NT2/D1 (cell line): ENCODE measurements at regions not wholly inside any gene's neighbourhood (a gene's known extent, or its start where the extent isn't known, plus 50 kb on each side); places are given as distances from the start of the nearest gene placed in this dataset.

Source experiments
- SUZ12 ChIP-seq: IDR thresholded peaks from 2 replicates; pipeline ENCODE4 v1.6.1; 2011; ENCODE audit not compliant: insufficient read length, insufficient read depth; ENCODE audit errors: extremely low read depth
- YY1 ChIP-seq: IDR thresholded peaks from 2 replicates; pipeline ENCODE4 v1.6.1; 2011; ENCODE audit not compliant: insufficient read length, insufficient read depth
- ZNF274 ChIP-seq: IDR thresholded peaks from 2 replicates; pipeline ENCODE4 v1.6.1; 2011; ENCODE audit warnings: mild to moderate bottlenecking, low read depth, low read length

DNA sequence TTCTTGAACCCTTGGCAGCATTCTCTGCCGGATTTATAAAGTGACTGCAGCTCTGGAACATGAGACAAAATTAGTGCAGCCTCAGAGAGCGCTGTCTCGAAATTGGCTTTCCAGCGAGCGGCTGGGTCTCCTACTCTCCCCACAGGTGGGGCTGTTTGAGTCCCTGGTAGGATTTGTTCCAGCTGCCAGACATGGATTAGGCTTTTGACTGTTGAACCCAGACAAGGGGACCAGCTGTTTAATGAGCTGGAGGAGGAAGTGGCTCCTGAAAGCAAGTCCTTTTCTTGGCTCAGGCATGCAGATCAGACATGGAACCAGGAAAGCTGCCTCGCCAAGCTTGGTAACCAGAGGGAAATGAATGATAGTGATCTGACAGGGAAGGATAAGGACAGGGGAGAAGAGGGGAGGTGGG, 69.6 kb downstream of the UBIAD1 start:
- TF ChIP-seq YY1 (no peak), ZNF274 (no peak), SUZ12 (no peak)
